ENCODE measurements at regions not wholly inside any gene's neighbourhood (a gene's known extent, or its start where the extent isn't known, plus 50 kb on each side); places are given as distances from the start of the nearest gene placed in this dataset.

GRCh38 chr2:129575880-129576279 lies 403.6 kb upstream of the RAB6C start:
- no peak for DNase-seq

- no peak for DNase-seq
Measured at GRCh38 chr2:129580001-129580400, 399.5 kb upstream of the RAB6C start.

GRCh38 chr2:129585760-129586159 lies 393.7 kb upstream of the RAB6C start:
- DNase-seq: no peak

- DNase-seq: no peak
Measured at GRCh38 chr2:129587426-129588064, 391.9 kb upstream of the RAB6C start.

GRCh38 chr2:129604560-129604959 lies 374.9 kb upstream of the RAB6C start:
- DNase-seq: no peak

GRCh38 chr2:129605646-129606045 lies 373.8 kb upstream of the RAB6C start:
- no peak for DNase-seq

- no peak for DNase-seq
Measured at GRCh38 chr2:129606496-129607270, 372.8 kb upstream of the RAB6C start.

GRCh38 chr2:129609224-129609623 lies 370.2 kb upstream of the RAB6C start:
- no peak for DNase-seq

- DNase-seq: no peak
Measured at GRCh38 chr2:129610766-129611165, 368.7 kb upstream of the RAB6C start.

GRCh38 chr2:129611471-129611870 lies 368.0 kb upstream of the RAB6C start:
- DNase-seq: no peak

- no peak for DNase-seq
Measured at GRCh38 chr2:129619471-129619870, 360.0 kb upstream of the RAB6C start.

GRCh38 chr2:129620411-129620810 lies 359.1 kb upstream of the RAB6C start:
- no peak for DNase-seq

- DNase-seq: no peak
Measured at GRCh38 chr2:129623783-129624182, 355.7 kb upstream of the RAB6C start.

GRCh38 chr2:129627437-129627836 lies 352.0 kb upstream of the RAB6C start:
- no peak for DNase-seq

- DNase-seq: no peak
Measured at GRCh38 chr2:129636692-129637091, 342.8 kb upstream of the RAB6C start.

GRCh38 chr2:129641371-129641770 lies 338.1 kb upstream of the RAB6C start:
- DNase-seq: no peak

GRCh38 chr2:129642526-129643043 lies 336.9 kb upstream of the RAB6C start:
- DNase-seq: no peak

GRCh38 chr2:129645335-129645734 lies 334.1 kb upstream of the RAB6C start:
- no peak for DNase-seq

GRCh38 chr2:129646107-129646506 lies 333.4 kb upstream of the RAB6C start:
- no peak for DNase-seq

GRCh38 chr2:129653246-129653645 lies 326.2 kb upstream of the RAB6C start:
- no peak for DNase-seq

- DNase-seq: no peak
Measured at GRCh38 chr2:129654331-129654730, 325.1 kb upstream of the RAB6C start.

GRCh38 chr2:129656081-129656598 lies 323.3 kb upstream of the RAB6C start:
- DNase-seq: no peak

- no peak for DNase-seq
Measured at GRCh38 chr2:129658430-129658829, 321.0 kb upstream of the RAB6C start.

GRCh38 chr2:129661935-129662334 lies 317.5 kb upstream of the RAB6C start:
- no peak for DNase-seq

Data from activated gamma-delta T cell treated with Interleukin-2 at 50 U/mL for 16 hours (primary cell).